Body of pancreas (tissue), 4 donors: ENCODE measurements at regions not wholly inside any gene's neighbourhood (a gene's known extent, or its start where the extent isn't known, plus 50 kb on each side); places are given as distances from the start of the nearest gene placed in this dataset.

Experiments
- ATAC-seq: fragments of 150-250 bp; one replicate; pipeline ENCODE4 v1.9.1; 2016
- DNase-seq, 4 donors: peaks; one replicate each; pipeline ENCODE4 v3.0.0-alpha.2; 2019
- H3K27ac ChIP-seq, 4 donors: fragments of 200-600 bp; sonication (generic); 1 replicate in 3 of 4; 2 replicates in 1 of 4; pipeline versions ENCODE4 v1.5.1 to v1.6.1; 2016 to 2019; ENCODE audit warnings: mild to moderate bottlenecking in 1 of 4, mixed read lengths in 1 of 4, moderate library complexity in 1 of 4
- H3K27me3 ChIP-seq, 2 donors: fragments of 200-600 bp; sonication (generic); one replicate each; pipeline ENCODE4 v1.6.0; 2016; ENCODE audit warnings: mild to moderate bottlenecking in 1 of 2
- H3K36me3 ChIP-seq, 2 donors: fragments of 200-600 bp; sonication (generic); replicated peaks in 1 of 2; 2 replicates each; pipeline ENCODE4 v1.5.1; 2016; ENCODE audit warnings: low read depth in 2 of 2; ENCODE audit not compliant: insufficient read depth in 1 of 2
- H3K4me1 ChIP-seq: fragments of 200-600 bp; sonication (generic); one replicate; pipeline ENCODE4 v1.6.0; 2016
- H3K4me3 ChIP-seq, 2 donors: fragments of 200-600 bp; sonication (generic); 1 replicate in 1 of 2; 2 replicates in 1 of 2; pipeline ENCODE4 v1.5.1; 2016 to 2019
- H3K9me3 ChIP-seq, 3 donors: fragments of 200-600 bp; sonication (generic); 1 replicate in 2 of 3; 2 replicates in 1 of 3; pipeline ENCODE4 v1.5.1; 2016
- POLR2A ChIP-seq, 3 donors: fragments of 450-650 bp; IDR thresholded peaks; one replicate each; pipeline ENCODE4 v1.6.1; 2016; ENCODE audit warnings: antibody characterized with exemption in 3 of 3, mild to moderate bottlenecking in 2 of 3
- WGBS, 2 donors: methylation state at CpG; one replicate each; pipeline ENCODE4 v1.1.5; 2017; 5-methylcytosine and 5-hydroxymethylcytosine counted together
- intact Hi-C: fragments of 100-400 bp; cut with DNase I; formaldehyde crosslinking; loops from one replicate; pipeline ENCODE4 v1.15.1; 2023
- TF ChIP-seq, protein P1 (sequence below), 7 experiments: fragments of 450-650 bp in 4 of 7; fragments of 200-600 bp in 3 of 7; sonication (generic) in 3 of 7; IDR thresholded peaks; one replicate each; pipeline ENCODE4 v1.5.1; 2016 to 2019; ENCODE audit warnings: antibody characterized with exemption in 7 of 7

DNA sequence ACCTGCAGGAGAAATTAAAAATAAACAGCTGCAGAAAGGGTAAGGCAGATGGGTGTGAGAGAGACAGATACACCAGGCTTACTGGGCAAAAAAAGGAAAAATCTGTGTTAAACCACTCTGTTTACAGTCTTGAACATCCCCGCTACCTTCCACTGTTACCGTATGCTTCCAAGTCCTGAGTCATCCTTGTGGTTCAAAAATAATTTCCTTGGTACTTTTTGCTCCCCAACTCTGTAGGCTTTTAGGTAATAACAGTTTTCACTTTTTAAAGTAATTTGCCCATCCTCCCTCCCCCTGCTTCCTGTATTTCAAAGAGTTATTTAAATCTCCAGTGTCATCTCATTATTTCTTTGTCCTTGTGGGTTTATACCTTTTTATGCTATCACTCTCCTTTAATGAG, 210.1 kb upstream of the FAT4 start:
- ATAC-seq: no peak
- DNase-seq: no peak
- Histone ChIP-seq H3K27ac (no peak overlapping the region), H3K4me1 (no peaks in the 10 kb centered on the region), H3K27me3 (no peaks in the 10 kb centered on the region), H3K36me3 (no peaks in the 10 kb centered on the region), H3K9me3 (no peaks in the 10 kb centered on the region), H3K4me3 (no peak overlapping the region)
- intact Hi-C loops: no loop called here
- 90 to 94% methylated on average over 2 of the region's 2 CpGs for WGBS, 2 donors
- TF ChIP-seq, protein P1, sequence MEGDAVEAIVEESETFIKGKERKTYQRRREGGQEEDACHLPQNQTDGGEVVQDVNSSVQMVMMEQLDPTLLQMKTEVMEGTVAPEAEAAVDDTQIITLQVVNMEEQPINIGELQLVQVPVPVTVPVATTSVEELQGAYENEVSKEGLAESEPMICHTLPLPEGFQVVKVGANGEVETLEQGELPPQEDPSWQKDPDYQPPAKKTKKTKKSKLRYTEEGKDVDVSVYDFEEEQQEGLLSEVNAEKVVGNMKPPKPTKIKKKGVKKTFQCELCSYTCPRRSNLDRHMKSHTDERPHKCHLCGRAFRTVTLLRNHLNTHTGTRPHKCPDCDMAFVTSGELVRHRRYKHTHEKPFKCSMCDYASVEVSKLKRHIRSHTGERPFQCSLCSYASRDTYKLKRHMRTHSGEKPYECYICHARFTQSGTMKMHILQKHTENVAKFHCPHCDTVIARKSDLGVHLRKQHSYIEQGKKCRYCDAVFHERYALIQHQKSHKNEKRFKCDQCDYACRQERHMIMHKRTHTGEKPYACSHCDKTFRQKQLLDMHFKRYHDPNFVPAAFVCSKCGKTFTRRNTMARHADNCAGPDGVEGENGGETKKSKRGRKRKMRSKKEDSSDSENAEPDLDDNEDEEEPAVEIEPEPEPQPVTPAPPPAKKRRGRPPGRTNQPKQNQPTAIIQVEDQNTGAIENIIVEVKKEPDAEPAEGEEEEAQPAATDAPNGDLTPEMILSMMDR (IDR thresholded peaks at IDR 0.05): no peak
- TF ChIP-seq POLR2A (IDR thresholded peaks at IDR 0.05): no peak

DNA sequence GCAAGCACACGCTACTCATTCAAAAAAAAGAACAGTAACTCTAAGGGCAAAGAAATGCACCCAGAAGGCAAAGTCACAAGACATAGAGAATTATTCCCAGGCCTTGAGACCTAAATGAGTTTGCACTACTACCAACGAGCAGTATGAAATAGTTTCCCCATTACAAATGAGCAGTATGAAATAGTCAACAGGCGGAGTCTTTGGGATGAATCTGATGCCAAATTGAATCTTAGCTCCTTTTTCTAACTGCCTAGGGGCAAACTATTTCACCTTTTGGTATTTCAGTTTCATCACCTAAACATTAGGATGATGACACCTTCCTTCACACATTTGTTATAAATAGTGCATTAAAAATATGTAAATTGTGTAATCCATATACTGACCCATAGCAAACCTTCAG, 213.0 kb upstream of the FAT4 start:
- 74 to 79% methylated on average over 3 of the region's 3 CpGs for WGBS, 2 donors
- Histone ChIP-seq H3K27me3 (no peaks in the 10 kb centered on the region), H3K27ac (no peak overlapping the region), H3K36me3 (no peaks in the 10 kb centered on the region), H3K9me3 (no peaks in the 10 kb centered on the region), H3K4me1 (peaks cover under 1% of the 10 kb centered on the region), H3K4me3 (no peak overlapping the region)
- intact Hi-C loops: no loop called here
- TF ChIP-seq POLR2A (IDR thresholded peaks at IDR 0.05): no peak
- TF ChIP-seq, protein P1 (IDR thresholded peaks at IDR 0.05): no peak
- DNase-seq: no peak
- ATAC-seq: no peak

DNA sequence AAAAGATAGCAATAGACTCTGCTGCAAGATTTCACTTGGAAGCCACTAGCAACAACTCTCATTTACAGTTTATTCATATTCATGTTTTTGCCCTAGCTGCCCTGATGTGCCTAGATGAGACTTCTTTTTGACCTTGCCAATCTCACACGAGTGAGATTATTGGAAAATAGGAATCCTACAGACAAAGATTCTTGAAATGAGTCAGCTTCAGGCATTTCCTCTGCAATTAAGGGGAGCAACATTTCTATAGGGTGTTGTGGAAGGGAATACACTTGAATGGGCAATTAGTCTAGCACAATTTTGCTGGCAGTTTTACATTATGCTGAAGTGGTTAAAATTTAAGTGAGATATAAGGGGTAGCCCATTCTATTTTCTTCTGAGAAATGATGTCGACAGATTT, 217.0 kb upstream of the FAT4 start:
- peaks cover 7% of the 10 kb centered on the region for H3K4me1 ChIP-seq
- no peaks in the 10 kb centered on the region for H3K36me3 ChIP-seq
- no peak overlapping the region for H3K27ac ChIP-seq
- TF ChIP-seq, protein P1 (IDR thresholded peaks at IDR 0.05): no peak
- TF ChIP-seq POLR2A (IDR thresholded peaks at IDR 0.05): no peak
- no peaks in the 10 kb centered on the region for H3K9me3 ChIP-seq
- H3K4me3 ChIP-seq: no peak overlapping the region
- H3K27me3 ChIP-seq: no peaks in the 10 kb centered on the region
- no peak for ATAC-seq
- intact Hi-C loops: no loop called here
- DNase-seq: no peak
- WGBS, 2 donors: 65 to 71% methylated on average over 2 of the region's 2 CpGs

DNA sequence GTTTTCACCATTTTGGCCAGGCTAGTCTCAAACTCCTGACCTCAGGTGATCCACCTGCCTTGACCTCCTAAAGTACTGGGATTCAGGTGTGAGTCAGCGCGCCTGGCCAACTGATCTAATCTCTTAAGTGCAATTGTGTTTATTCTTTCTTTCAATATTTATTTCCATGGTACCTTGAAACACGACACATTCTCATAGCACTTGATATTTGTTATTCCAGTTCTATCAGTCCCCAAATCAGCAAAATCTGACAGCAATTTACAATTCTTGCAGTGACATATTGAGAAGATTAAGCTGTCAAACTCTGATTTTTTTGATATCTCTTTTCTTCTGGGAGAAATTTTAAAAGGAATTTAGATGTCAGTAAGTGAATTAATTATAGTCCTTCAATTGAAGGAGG, 218.1 kb upstream of the FAT4 start:
- no peaks in the 10 kb centered on the region for H3K9me3 ChIP-seq
- DNase-seq: peak in 3 of 4 donors; percentile 12 to 49 (median 34)

DNA sequence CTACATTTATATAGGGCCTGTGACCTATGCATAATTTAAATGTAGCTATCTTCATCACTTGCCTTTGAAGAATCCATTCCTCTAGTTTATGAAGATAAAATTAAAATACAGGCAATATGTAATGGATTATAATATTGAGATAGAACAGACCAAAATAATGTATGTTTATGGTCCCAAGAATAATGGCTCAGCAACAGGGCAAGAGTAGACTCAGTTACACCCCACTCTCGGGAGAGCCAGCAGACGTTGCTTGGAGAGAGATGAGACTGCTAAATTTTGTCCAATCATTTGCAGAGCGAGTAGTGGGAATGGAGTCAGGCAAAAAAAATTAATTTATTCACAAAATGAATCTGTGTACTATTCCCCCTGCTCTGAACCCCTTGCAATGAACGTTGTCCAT, 223.2 kb upstream of the FAT4 start:
- Histone ChIP-seq H3K4me3 (no peak overlapping the region), H3K9me3 (no peaks in the 10 kb centered on the region), H3K36me3 (no peaks in the 10 kb centered on the region), H3K27ac (no peak overlapping the region), H3K27me3 (no peaks in the 10 kb centered on the region), H3K4me1 (peaks cover 4% of the 10 kb centered on the region)
- ATAC-seq (no peak), DNase-seq (no peak)
- TF ChIP-seq, protein P1 (IDR thresholded peaks at IDR 0.05): no peak
- no peak for TF ChIP-seq POLR2A (IDR thresholded peaks at IDR 0.05)
- WGBS, 2 donors: 72 to 82% methylated on average over 4 of the region's 4 CpGs
- intact Hi-C loops: no loop called here

More for the DNA sequence above, 218.1 kb upstream of the FAT4 start:
- TF ChIP-seq POLR2A (IDR thresholded peaks at IDR 0.05): no peak
- TF ChIP-seq, protein P1 (IDR thresholded peaks at IDR 0.05): no peak
- Histone ChIP-seq H3K36me3 (no peaks in the 10 kb centered on the region), H3K27ac (no peak overlapping the region), H3K4me3 (no peak overlapping the region), H3K27me3 (no peaks in the 10 kb centered on the region), H3K4me1 (peaks cover 7% of the 10 kb centered on the region)
- intact Hi-C loops: no loop called here
- ATAC-seq: no peak
- 26 to 54% methylated on average over 3 of the region's 3 CpGs for WGBS, 2 donors
